ENCODE measurements at regions not wholly inside any gene's neighbourhood (a gene's known extent, or its start where the extent isn't known, plus 50 kb on each side); places are given as distances from the start of the nearest gene placed in this dataset.

DNA sequence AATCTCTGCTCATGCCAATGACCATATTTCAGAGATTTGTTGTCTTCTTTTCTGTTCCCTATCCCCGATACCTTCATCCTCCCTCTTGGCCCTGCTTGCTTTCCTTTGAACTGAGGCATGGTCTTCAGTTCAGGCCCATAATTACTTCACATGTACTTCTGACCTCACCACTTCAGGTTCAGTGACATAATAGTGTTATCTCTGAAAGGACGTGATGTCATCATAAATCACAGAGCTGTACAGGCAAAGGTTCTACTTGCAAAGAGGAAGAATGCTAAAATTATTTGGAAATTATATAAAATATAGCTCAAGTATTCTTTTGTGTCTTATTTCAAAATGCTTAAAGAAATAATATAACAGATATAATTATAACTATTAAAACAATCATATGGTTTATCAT, 230.3 kb upstream of the ESRRG start:
- no peak for DNase-seq

DNA sequence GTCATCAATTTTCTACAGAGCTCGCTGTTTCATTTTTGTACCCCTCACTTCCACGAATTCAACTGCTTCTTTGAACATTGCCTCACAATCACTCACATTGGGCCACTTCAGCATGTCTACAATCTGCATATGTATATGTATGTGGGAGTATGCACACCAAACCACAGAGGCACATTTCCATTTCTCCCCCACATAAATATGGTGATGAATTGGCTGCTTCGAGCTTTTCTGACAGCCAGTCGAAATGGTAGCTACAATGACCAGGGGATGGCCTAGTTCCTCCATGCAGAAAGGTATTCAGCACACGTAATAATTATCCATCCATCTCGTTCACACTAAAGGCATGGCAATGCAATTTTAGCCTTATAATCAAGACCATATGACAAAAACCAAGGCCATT, 229.6 kb upstream of the ESRRG start:
- DNase-seq = no peak

DNA sequence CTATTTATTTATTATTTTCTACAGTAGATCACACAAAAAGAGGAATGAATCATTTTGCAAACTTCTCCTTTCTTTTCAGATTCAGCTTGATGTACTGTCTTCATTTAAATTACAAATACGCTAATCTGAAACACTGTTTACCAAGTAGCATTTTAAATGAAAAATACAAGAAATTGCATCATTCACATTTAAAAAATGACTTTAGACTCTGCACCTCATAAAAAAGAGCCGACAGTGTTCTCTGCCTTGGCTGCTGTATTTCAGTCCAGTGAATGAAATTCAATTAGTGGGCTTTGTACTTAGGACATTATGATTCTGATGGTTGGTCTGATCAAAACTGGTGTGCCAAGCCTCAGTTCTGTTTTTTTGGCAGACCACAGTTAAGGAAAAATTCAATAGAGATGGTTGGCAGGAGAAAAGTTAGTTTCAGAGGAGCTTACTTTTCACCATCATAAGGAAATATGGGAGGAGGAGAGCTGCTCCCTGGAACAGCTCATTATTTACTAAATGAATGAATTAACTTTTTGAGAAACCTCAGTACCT, 222.4 kb upstream of the ESRRG start:
- no peak for DNase-seq

DNA sequence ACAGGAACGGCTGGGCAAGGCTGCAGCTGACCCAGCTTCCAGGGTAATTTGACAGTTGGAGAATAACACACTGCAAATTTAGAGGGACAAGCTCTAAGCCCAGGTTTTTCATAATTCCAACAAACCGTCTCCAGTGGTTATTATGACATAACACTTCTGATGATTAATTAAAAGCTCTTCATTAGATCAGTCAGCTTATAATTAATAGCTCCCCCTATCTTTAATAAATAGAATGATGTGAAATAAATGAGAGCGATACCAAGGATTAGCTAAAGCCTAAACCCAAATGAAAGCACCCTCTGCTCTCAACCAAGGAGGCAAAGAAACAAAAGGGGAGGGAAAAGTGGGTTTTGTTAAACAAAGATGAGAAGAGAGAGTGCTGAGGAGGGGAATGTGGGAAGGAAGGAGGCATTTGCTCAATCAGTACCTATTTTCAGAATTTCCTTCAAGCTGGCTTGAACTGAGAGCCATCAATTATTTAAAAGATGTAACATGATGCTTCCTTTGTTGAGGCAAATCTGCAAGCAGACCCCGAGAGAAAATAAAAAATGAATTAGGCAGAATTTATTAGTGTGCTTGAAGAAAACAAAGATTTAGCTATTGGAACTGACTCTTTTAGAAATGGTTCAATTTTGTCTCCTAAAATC, 221.8 kb upstream of the ESRRG start:
- no peak for DNase-seq

DNA sequence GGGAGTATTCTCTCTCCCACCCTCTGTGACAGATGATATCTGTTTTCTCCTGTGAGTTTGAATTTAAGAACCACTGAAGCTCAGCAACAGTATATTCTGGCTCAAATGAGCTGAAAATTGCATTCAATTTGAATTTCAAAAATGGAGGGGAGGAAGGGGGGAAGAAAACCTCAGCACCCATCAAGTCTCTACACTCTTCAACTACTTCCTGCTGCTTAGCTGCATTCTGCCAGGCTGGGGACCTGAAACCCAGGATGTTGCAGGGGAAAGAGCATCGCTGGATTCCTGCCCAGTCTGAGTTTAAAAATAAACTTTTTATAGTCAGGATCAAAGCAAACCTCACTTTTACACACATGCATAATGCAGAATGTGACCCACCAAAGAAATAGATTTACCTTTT, 214.3 kb upstream of the ESRRG start:
- DNase-seq = no peak

DNA sequence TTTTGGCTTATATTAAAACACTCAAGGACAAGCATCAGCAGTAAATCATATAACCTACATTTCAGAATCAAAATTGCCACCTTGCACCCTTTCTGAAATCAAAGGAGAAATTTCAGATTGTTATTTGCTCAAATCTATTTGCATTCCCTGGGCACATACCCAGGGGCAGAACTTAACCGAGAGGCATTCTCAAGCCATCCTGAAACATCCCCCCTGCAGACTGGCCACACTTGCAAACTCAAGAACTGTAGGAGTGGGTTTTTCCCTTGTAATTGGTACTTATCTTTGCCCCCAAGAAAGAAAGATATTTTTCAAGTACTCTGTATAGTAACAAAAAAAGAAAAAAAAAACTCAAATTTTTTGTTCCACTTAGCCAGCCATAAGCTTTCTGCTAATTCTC, 213.6 kb upstream of the ESRRG start:
- no peak for DNase-seq

DNA sequence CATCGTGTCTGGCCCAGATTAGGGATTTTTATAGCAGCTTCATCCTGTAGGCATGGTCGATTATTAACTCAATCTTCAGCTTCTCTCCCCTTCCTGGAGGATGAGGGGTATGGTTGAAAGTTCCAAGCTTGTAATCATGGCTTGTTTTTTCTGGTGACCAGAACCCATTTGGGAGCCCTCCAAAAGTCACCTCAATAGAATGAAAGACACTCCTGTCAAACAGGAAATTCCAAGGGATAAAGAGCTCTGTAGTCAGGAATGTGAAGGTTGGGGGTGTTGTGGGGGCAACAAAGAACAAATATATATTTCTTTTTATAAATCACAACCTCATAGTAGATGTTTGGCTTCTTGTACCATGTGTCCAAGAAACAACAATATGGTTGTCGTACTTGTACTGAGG, 212.7 kb upstream of the ESRRG start:
- DNase-seq = no peak

DNA sequence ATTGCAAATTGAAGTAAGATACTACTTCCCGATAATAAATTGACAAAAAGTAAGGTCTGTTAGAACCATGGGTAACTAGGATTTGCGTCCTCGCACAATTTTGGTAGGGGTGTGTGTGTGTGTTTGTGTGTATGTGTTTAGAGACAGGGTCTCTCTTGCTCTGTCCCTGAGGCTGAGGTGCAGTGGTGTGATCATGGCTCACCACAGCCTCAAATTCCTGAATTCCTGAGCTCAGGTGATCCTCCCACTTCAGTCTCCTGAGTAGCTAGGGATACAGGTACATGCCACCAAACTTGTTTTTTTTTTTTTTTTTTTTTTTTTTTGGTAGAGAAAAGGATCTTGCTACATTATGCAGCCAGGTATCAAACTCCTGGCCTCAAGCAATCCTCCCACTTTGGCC, 209.2 kb upstream of the ESRRG start:
- DNase-seq = no peak

DNA sequence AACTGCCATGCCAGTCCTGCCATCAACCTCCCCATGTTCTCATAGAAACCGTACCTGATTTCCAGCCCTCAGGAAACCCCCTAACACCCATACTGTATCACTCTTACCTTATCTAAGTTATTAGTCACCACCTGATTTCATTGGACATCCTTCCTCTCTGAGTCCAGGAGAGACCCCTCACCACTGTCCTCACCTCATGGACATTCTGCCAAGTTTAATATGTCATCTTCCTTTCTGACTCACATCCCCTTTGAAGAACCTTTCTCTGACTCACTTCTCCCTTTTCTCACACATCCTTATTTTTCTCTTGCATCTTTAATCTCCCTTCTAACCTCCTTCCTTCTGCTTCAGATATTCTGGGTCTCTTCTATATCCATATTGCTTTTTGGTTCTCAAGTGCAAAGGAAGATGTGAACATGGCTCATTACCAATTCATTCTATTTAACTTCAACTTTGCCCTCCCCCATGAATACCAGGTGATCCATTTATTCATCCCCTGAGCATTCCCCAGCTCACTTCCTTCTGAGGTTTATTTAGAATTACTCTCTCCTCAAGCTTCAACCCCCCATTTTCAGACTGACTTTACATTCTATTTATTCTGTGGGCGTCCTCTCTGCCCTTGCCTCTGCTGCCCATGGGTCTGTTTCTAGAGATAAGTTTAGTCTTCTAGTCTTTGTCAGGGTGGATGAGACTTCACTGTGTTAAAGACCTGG, 206.8 kb upstream of the ESRRG start:
- peak; percentile 2 for DNase-seq

DNA sequence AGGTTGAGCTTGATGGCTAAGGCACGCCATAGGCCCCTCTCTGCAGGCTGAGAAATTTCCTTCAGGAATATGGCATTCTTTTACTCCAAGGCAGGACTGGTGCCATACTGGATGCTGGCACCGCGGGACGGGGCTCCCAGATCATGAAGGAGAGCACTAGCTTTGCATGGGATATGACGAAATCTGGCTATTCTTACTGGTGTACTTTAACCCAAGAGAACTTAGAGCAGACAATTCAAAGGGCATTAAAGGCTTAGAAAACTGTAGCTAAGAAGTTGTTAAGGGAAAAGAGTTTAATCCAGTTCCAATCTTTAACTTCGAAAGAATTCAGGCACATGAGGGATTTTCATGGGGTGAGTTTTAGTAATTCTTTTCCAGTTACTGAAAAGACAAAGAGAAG, 204.4 kb upstream of the ESRRG start:
- no peak for DNase-seq

DNA sequence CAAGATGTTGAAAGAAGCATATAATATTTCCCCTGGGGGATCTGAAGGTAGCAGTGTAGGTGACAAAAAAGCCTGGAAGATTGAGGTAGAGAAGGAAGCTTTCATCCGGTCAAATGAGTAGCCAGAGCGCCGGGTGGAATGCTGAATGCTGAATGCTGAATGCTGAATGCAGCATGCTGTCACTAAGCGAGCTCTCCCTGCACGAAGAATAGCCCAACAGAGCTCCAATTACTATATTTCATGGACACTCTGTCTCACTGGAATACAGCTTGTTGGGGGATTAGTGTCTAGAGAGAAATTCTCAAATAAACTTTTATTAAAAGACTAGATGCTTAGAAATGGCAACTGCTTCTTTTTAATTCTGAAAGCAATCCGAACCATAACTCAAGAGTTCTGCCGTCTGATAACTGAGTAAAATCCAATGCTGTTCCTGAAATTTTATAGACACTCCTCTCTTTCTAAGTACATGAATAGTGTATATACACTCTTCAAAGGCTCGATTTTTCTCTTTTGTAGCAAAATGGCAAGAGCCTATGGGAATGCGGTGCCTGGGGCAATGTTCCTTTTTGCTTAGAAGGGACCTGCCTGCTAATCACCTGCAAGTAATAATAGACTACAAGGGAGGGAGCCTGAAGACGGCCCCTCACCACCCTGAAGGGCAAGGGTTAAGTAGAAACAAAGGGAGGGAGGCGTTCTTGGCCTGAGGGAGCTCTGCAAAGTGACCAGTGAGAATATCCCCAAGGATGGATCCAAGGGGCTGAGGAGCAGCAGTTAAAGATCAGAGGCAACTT, 203.7 kb upstream of the ESRRG start:
- DNase-seq = no peak

DNA sequence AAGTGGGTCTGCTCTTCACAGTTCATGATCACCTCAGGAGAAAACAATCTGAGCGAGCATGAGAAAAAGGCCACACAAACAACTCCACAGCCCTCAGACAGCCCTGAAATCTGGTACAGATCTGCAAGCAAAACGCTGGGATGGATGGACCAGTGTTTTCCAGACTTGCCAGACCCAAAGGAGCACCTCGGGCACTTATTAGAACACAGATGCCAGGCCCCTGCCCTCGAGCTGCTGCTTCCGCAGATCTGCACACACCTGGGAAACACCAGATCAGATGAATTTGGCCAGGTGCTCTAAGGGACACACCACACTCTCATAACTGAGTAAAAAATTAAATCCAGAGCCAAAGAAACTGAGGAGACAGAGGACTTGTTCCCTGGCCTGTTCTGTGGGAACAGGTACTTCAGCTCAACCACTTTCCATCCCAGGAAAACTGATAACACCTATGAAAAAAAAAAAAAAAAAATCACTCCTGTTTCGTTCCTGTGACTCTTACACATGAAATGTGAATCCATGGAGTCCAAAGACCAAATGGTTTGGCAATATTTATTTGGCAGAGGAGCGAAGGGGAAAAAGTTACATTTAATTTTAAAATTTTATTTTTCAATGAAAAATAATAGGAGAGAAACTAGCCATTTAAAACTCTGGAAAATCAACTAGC, 202.9 kb upstream of the ESRRG start:
- no peak for DNase-seq

DNA sequence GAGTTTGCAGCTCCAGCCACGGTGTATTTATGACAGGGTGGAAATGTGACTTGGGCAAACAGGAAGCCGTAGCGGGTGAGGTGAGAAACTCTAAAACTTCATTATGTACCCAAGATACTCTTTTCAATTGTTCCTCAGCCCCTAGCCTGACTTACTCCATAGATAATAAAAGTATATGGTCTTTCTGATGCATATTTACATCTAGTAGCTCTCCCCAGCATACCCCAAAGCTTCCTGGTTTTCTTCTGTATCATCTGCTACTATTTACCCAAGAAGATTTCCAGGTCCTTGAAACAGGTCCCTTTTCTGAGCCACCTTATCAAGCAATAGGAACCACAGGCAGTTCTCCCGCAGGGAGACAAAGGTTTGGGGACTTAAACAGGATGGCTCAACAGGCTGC, 201.5 kb upstream of the ESRRG start:
- DNase-seq = no peak

DNA sequence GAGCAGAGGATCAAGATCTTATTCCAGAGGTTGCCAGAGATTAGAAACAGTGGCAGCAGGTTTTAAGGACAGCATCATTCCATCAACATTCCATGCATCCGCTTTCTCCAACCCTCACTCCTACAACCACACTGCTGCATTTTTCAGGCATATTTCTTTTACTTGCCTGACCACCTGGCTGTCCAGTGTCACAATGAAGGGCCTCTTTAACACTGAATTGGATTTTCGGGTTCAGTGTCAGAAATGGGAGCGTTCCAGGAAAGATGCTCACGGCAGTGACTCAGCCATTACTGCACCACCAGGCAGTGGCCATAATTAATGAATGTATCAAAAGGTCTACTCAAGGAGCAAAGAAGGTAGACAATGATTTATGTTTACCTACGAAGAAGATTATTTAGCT, 200.4 kb upstream of the ESRRG start:
- DNase-seq = no peak

DNA sequence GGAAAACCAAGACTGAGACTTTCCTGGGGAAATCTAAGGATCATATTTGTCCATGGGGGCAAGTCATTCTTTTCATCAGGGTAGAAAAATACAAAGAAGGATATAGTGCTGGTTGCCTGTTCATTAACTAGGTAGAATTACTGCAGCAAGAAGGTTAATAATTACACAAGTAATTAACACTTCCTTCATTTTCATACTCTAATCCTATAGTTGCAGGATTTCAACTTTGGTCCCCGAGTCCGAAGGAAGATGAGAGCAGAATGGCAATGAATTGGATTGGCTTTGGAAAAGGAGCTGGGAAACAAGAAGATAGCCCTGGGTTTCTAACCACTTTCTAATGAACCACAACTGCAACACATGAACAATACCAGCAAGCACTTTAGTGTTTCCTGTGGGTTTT, 199.2 kb upstream of the ESRRG start:
- DNase-seq = no peak

DNA sequence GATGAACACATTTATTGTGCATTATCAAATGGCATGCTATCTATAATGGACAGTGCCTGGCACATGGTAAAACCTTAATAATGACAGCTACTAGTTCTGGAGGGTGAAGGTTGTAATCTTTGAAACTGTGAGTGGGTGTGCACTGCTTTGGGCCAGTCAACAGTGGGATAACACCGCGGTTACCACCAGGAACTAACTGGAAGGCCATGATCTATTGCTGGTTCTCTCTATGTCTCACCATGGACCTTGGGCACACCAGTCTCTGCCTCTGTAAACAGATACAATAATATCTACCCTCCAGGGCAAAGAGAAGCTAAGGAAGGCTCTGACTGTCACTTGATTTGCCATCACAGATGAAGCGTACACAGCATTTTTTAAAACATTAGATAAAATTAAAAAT, 198.6 kb upstream of the ESRRG start:
- DNase-seq = no peak

DNA sequence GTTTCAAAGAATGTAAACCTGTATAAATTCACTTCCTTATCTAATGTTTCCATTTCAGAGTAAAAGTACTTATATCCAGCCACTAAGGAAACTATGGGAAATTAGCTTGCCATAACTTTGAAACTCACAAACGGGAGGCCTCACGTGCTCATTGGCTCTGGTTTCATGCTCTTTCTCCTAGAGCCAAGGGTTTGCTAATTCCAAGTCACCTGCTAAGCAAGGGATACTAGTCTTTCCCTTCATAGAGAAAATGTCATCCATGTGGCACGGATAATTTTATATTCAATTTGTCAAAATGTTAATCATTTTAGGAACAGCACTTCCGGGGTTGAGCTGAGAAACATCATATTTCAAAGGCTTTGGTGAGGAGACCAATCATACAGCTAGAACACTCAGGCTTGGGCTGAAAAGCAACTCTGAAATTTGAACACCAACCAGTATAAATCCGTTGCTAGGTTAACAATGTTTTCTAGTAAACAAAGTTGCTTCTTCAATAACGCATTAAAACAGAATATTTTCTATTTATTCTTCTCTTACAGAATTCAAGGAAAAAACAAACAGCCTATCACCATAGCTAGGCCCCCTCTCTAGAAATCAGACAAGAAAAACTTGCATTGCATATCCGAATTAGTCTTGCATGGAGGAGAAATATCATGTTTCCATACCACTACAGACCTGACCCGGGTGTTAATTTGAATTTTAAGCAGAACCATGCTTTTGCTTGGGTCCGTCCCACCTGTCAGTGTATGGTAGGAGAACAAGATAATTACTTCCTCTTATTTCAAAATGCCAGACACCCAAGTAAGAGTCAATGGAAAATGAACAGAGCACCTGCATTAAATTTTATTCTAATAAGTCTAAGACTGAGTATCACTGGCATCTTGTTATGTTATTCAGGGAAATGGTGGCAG, 196.1 kb upstream of the ESRRG start:
- no peak for DNase-seq

DNA sequence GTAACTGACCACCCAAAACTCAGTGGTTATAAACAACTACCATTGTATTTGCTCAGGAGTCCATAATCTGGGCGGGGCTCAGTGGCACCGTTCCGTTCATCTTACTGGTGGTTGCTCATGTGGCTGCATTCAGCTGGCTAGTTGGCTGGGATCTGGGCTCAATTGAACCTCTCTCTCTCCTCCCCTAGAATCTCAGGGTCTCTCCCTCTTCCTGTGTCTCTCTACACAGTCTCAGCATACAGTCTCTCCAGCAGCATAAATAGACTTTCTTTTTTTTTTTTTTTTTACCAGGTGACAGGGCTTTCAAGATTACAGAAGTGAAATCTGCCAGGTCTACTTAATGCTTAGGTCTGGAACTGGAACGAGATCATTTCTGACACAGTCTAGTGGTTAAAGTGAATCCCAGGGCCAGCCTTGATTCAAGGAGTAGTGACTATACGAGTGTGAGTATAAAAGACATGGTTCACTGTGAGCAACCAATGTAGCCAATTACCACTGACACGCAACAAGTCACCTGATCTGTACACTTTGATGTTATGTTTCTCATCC, 193.7 kb upstream of the ESRRG start:
- DNase-seq = no peak

DNA sequence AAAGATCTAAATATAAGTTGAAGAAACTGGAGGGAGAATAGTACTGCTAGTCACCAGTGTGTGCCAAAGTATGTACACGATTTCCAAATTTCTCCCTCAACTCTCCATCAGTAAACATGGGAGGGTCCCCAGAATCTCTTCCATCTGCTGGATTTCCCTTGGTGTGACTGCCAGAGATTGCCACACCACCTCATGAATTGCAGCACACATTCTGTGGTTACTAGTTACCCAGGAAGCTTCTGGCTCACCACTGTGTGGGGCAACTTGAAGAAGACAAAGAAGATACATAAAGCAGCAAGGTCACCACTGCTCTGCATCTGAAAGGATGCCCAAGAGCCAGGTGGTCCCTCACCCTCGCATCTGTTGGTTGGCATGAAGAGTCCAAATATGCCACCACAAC, 191.7 kb upstream of the ESRRG start:
- DNase-seq = no peak

DNA sequence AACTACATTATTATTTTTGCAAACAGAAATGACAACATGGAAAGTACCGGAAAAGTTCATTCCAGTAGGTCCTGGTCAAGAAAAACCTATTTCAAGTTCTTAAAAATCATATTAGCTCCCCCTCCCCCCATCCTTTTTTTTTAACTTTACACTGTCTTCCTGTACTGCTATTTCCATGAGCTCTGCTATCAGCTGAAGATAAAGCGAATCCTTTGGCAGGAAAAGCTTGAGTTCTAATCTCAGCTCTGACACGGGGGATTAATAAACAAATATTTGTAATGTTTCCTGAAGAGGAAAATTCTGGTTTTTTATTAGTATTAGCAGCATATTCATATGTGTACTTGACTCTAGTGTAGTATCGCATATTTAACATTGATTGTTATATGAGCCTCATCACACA, 190.7 kb upstream of the ESRRG start:
- no peak for DNase-seq

DNA sequence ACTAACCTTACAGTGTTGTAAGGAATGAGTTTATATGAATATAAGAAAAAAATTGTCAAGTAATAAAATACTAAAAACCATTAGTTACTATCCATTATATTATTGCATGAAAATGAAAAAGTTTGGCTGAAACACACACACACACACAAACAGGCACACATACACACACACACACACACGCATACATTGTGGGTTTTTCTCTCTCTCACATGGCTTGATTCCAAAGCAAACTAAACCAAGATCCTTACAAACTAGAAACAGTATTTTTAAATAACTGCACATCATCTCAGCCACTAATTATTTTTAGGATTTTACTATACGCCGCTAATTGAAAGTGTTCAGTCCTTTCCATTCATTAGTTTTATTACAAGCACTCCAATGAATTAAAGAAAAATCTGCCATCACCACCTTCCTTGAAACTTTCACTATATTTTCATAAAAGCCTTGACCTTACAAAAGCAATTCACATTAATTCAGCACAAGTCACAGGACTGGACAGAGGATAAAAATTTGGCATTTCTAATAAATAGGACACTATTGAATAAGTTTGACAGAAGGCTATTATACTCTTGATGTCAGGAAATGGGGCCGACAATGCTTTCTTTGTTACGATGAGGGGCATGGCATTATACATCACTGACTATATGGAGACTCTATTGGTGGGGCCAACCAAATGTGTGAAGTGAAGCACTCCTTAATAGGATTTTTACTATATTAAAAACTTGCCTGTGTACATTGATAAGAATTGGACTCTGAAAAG, 187.0 kb upstream of the ESRRG start:
- no peak for DNase-seq
